ENCODE measurements at regions not wholly inside any gene's neighbourhood (a gene's known extent, or its start where the extent isn't known, plus 50 kb on each side); places are given as distances from the start of the nearest gene placed in this dataset.

GRCh38 chr2:145067549-145068030 is 547.7 kb upstream of the ZEB2 start:
- Mint-ChIP-seq H3K9me3 (ENCODE audit: insufficient read depth) (no peaks in the 10 kb centered on the region), H3K27me3 (no peaks in the 10 kb centered on the region), H3K4me1 (no peaks in the 10 kb centered on the region), H3K4me3 (no peak overlapping the region), H3K27ac (no peak overlapping the region)
- WGBS (ENCODE audit: insufficient coverage): 89% methylated on average over 3 of the region's 6 CpGs
- H3K9me3 ChIP-seq (ENCODE audit: control extremely low read depth in 1 of 3, control insufficient read depth in 2 of 3, insufficient read depth in 1 of 3, low read length in 2 of 3): peaks cover 0 to 1% (median 0%) of the 10 kb centered on the region in 3 donors
- no peak overlapping the region for H3K4me3 ChIP-seq (ENCODE audit: control extremely low read depth in 1 of 5, extremely low read depth in 1 of 5, insufficient read depth in 1 of 5, low read depth in 2 of 5, low read length in 4 of 5)
- intact Hi-C loops (cut with micrococcal nuclease): no loop called here
- no peak overlapping the region for H3K4me2 ChIP-seq (replicated peaks; ENCODE audit: low read depth, low read length, poor library complexity, severe bottlenecking)
- ChIA-PET POLR2A (no interaction called here), CTCF (no interaction called here)
- ATAC-seq (ENCODE audit: low read depth) (no peak), DNase-seq (no peak)
- no peaks in the 10 kb centered on the region for H3K79me2 ChIP-seq (ENCODE audit: control insufficient read depth, insufficient read depth, low read length)
- no peaks in the 10 kb centered on the region for H3K27me3 ChIP-seq (replicated peaks in 1 of 4; ENCODE audit: control extremely low read depth in 1 of 4, control insufficient read depth in 3 of 4, insufficient read depth in 4 of 4, low read length in 3 of 4)
- no peak overlapping the region for H2AFZ ChIP-seq (ENCODE audit: insufficient read depth, low read depth, low read length, poor library complexity, severe bottlenecking)
- no peaks in the 10 kb centered on the region for H4K20me1 ChIP-seq (ENCODE audit: control insufficient read depth, insufficient read depth, low read length, poor library complexity, severe bottlenecking)
- TF ChIP-seq CTCF (IDR thresholded peaks at IDR 0.05): no peak
- TF ChIP-seq EZH2 (IDR thresholded peaks at IDR 0.05; ENCODE audit: borderline replicate concordance, insufficient read depth, low read depth, low read length, poor library complexity, severe bottlenecking): no peak
- H3K36me3 ChIP-seq (replicated peaks in 1 of 2; ENCODE audit: control extremely low read depth in 1 of 2, control insufficient read depth in 1 of 2, extremely low read depth in 1 of 2, insufficient read depth in 2 of 2, low read length in 1 of 2): no peaks in the 10 kb centered on the region
- H3K4me1 ChIP-seq (ENCODE audit: control insufficient read depth in 2 of 2, insufficient read depth in 2 of 2, low read length in 2 of 2): no peaks in the 10 kb centered on the region
- no peak overlapping the region for H3K27ac ChIP-seq (ENCODE audit: low read length in 2 of 2)
- H3K9ac ChIP-seq (ENCODE audit: low read length): no peak overlapping the region

- POLR2A ChIA-PET: no interaction called here
- TF ChIP-seq EZH2 (IDR thresholded peaks at IDR 0.05; ENCODE audit: borderline replicate concordance, insufficient read depth, low read depth, low read length, poor library complexity, severe bottlenecking) (no peak), CTCF (IDR thresholded peaks at IDR 0.05) (no peak)
- H4K20me1 ChIP-seq (ENCODE audit: control insufficient read depth, insufficient read depth, low read length, poor library complexity, severe bottlenecking): no peaks in the 10 kb centered on the region
- H3K4me3 Mint-ChIP-seq: no peak overlapping the region
- H3K79me2 ChIP-seq (ENCODE audit: control insufficient read depth, insufficient read depth, low read length): no peaks in the 10 kb centered on the region
- CTCF ChIA-PET: interaction anchor here (0.9 kb wide), 1 partner anchor 14 kb away, joined by 3 read pairs; no protein-coding TSS in a partner anchor
- no peaks in the 10 kb centered on the region for H3K27me3 Mint-ChIP-seq
- WGBS (ENCODE audit: insufficient coverage): 100% methylated on average over 1 of the region's 3 CpGs
- no peak overlapping the region for H3K4me2 ChIP-seq (replicated peaks; ENCODE audit: low read depth, low read length, poor library complexity, severe bottlenecking)
- no peaks in the 10 kb centered on the region for H3K27me3 ChIP-seq (replicated peaks in 1 of 4; ENCODE audit: control extremely low read depth in 1 of 4, control insufficient read depth in 3 of 4, insufficient read depth in 4 of 4, low read length in 3 of 4)
- H3K9ac ChIP-seq (ENCODE audit: low read length): no peak overlapping the region
- no peaks in the 10 kb centered on the region for H3K4me1 ChIP-seq (ENCODE audit: control insufficient read depth in 2 of 2, insufficient read depth in 2 of 2, low read length in 2 of 2)
- H3K4me1 Mint-ChIP-seq: no peaks in the 10 kb centered on the region
- no peaks in the 10 kb centered on the region for H3K36me3 ChIP-seq (replicated peaks in 1 of 2; ENCODE audit: control extremely low read depth in 1 of 2, control insufficient read depth in 1 of 2, extremely low read depth in 1 of 2, insufficient read depth in 2 of 2, low read length in 1 of 2)
- H3K4me3 ChIP-seq (ENCODE audit: control extremely low read depth in 1 of 5, extremely low read depth in 1 of 5, insufficient read depth in 1 of 5, low read depth in 2 of 5, low read length in 4 of 5): no peak overlapping the region
- no peak for ATAC-seq (ENCODE audit: low read depth)
- DNase-seq: no peak
- no peak overlapping the region for H3K27ac Mint-ChIP-seq
- intact Hi-C loops (cut with micrococcal nuclease): no loop called here
- peaks cover 0 to 1% (median 0%) of the 10 kb centered on the region in 3 donors for H3K9me3 ChIP-seq (ENCODE audit: control extremely low read depth in 1 of 3, control insufficient read depth in 2 of 3, insufficient read depth in 1 of 3, low read length in 2 of 3)
- H3K27ac ChIP-seq (ENCODE audit: low read length in 2 of 2): no peak overlapping the region
- H3K9me3 Mint-ChIP-seq (ENCODE audit: insufficient read depth): no peaks in the 10 kb centered on the region
- H2AFZ ChIP-seq (ENCODE audit: insufficient read depth, low read depth, low read length, poor library complexity, severe bottlenecking): no peak overlapping the region
Observed at GRCh38 chr2:145066856-145067548, 547.1 kb upstream of the ZEB2 start.
